H1 (cell line): ENCODE measurements at regions not wholly inside any gene's neighbourhood (a gene's known extent, or its start where the extent isn't known, plus 50 kb on each side); places are given as distances from the start of the nearest gene placed in this dataset.

Experiments
- CTCF ChIA-PET: fragments of 300-600 bp; sonication (Branson Sonifier 250); formaldehyde crosslinking; loops from one replicate; lab custom pipeline; 2021; ENCODE audit not compliant: partially characterized antibody; lab: Charles Lee
- POLR2A ChIA-PET: fragments of 300-600 bp; sonication (Branson Sonifier 250); formaldehyde crosslinking; loops from one replicate; lab custom pipeline; 2021; ENCODE audit warnings: inconsistent platforms; ENCODE audit not compliant: partially characterized antibody; lab: Charles Lee
- DNase-seq, 2 experiments: peaks; one replicate each; pipeline versions ENCODE4 v3.0.0 to v3.0.0-alpha.2; 2010 to 2022; ENCODE audit warnings: low spot score in 2 of 2, low read depth in 1 of 2, mixed read lengths in 1 of 2
- FAIRE-seq: peaks from 2 replicates; lab custom pipeline; 2011; peaks lifted over from hg19 to GRCh38; lab: Jason Lieb, UNC
- H2AFZ ChIP-seq: 2 replicates; pipeline ENCODE4 v1.8.1; 2012; ENCODE audit warnings: low read length, inconsistent platforms
- H2AK5ac ChIP-seq: 2 replicates; pipeline ENCODE4 v1.6.1; 2013; ENCODE audit warnings: low read depth, low read length
- H2BK120ac ChIP-seq: replicated peaks from 2 replicates; pipeline ENCODE3; 2013; ENCODE audit warnings: low read depth, low read length, inconsistent platforms
- H2BK12ac ChIP-seq: 2 replicates; pipeline ENCODE4 v1.6.1; 2013; ENCODE audit warnings: low read depth, low read length
- H2BK15ac ChIP-seq: 2 replicates; pipeline ENCODE4 v1.6.1; 2013; ENCODE audit warnings: low read length
- H2BK20ac ChIP-seq: 2 replicates; pipeline ENCODE4 v1.6.1; 2013; ENCODE audit warnings: low read length
- H2BK5ac ChIP-seq: 2 replicates; pipeline ENCODE4 v1.6.1; 2013; ENCODE audit warnings: low read depth, low read length
- H3K14ac ChIP-seq: 2 replicates; pipeline ENCODE4 v1.6.1; 2013; ENCODE audit warnings: inconsistent platforms; ENCODE audit not compliant: insufficient read length
- H3K18ac ChIP-seq: 2 replicates; pipeline ENCODE4 v1.6.1; 2013; ENCODE audit warnings: low read length; ENCODE audit errors: extremely low read depth
- H3K23ac ChIP-seq: 2 replicates; pipeline ENCODE4 v1.6.1; 2013; ENCODE audit warnings: inconsistent platforms; ENCODE audit not compliant: insufficient read length
- H3K23me2 ChIP-seq: 2 replicates; pipeline ENCODE4 v1.6.1; 2013; ENCODE audit warnings: low read depth, low read length
- H3K27ac ChIP-seq: 2 replicates; pipeline ENCODE4 v1.6.1; 2011; ENCODE audit warnings: low read depth, low read length, inconsistent platforms
- H3K27me3 ChIP-seq, 4 experiments: replicated peaks in 1 of 4; 1 replicate in 1 of 4; 2 replicates in 3 of 4; pipeline versions ENCODE4 v1.6.1 to v1.8.1; 2011 to 2013; ENCODE audit warnings: low read length in 3 of 4, mild to moderate bottlenecking in 3 of 4, inconsistent platforms in 2 of 4, mixed read lengths in 2 of 4, moderate library complexity in 1 of 4; ENCODE audit not compliant: control insufficient read depth in 3 of 4, insufficient read depth in 3 of 4; ENCODE audit errors: extremely low read depth in 1 of 4
- H3K36me3 ChIP-seq, 4 experiments: 2 replicates each; pipeline versions ENCODE4 v1.6.1 to v1.8.1; 2011 to 2013; ENCODE audit warnings: mild to moderate bottlenecking in 4 of 4, low read length in 3 of 4, moderate library complexity in 2 of 4, control low read depth in 1 of 4, inconsistent platforms in 1 of 4; ENCODE audit not compliant: insufficient read depth in 4 of 4, control insufficient read depth in 2 of 4
- H3K4ac ChIP-seq: replicated peaks from 2 replicates; pipeline ENCODE3; 2013; ENCODE audit warnings: low read length, low read depth, mixed read lengths, inconsistent platforms; ENCODE audit not compliant: insufficient read length
- H3K4me1 ChIP-seq, 4 experiments: replicated peaks in 1 of 4; 1 replicate in 1 of 4; 2 replicates in 3 of 4; pipeline versions ENCODE4 v1.6.1 to v1.8.1; 2011 to 2013; ENCODE audit warnings: low read length in 3 of 4, inconsistent platforms in 2 of 4, mixed read lengths in 1 of 4; ENCODE audit not compliant: insufficient read depth in 4 of 4, control insufficient read depth in 3 of 4
- H3K4me2 ChIP-seq, 2 experiments: 2 replicates each; pipeline versions ENCODE4 v1.6.1 to v1.8.1; 2011 to 2013; ENCODE audit warnings: low read depth in 2 of 2, low read length in 2 of 2, control low read depth in 1 of 2, inconsistent platforms in 1 of 2, mild to moderate bottlenecking in 1 of 2; ENCODE audit not compliant: insufficient read depth in 1 of 2
- H3K4me3 ChIP-seq, 4 experiments: fragments of 200-600, 300-600 bp in 1 of 4; sonication (generic), shearing (Covaris generic), sonication (Bioruptor Twin) in 1 of 4; 2 replicates each; pipeline versions ENCODE4 v1.5.1 to v1.8.1; 2011 to 2016; ENCODE audit warnings: low read length in 4 of 4, low read depth in 3 of 4, control low read depth in 2 of 4, inconsistent platforms in 2 of 4, mild to moderate bottlenecking in 2 of 4, mixed read lengths in 1 of 4, moderate library complexity in 1 of 4; ENCODE audit not compliant: insufficient read depth in 2 of 4; ENCODE audit errors: extremely low read depth in 1 of 4
- H3K56ac ChIP-seq: replicated peaks from 2 replicates; pipeline ENCODE3; 2013; ENCODE audit warnings: low read depth, mild to moderate bottlenecking, mixed read lengths, low read length, inconsistent platforms; ENCODE audit not compliant: insufficient read length
- H3K79me1 ChIP-seq: 2 replicates; pipeline ENCODE4 v1.6.1; 2013; ENCODE audit warnings: low read depth, low read length, control low read depth
- H3K79me2 ChIP-seq, 2 experiments: 2 replicates each; pipeline versions ENCODE4 v1.6.1 to v1.8.1; 2012 to 2013; ENCODE audit warnings: low read length in 2 of 2, mild to moderate bottlenecking in 2 of 2, inconsistent platforms in 1 of 2; ENCODE audit not compliant: insufficient read depth in 2 of 2, control insufficient read depth in 1 of 2
- H3K9ac ChIP-seq, 4 experiments: replicated peaks in 1 of 4; 1 replicate in 1 of 4; 2 replicates in 3 of 4; pipeline versions ENCODE4 v1.6.1 to v1.8.1; 2011 to 2013; ENCODE audit warnings: low read depth in 3 of 4, low read length in 3 of 4, control low read depth in 2 of 4, mild to moderate bottlenecking in 2 of 4, moderate library complexity in 2 of 4, inconsistent platforms in 1 of 4; ENCODE audit errors: extremely low read depth in 1 of 4
- H3K9me3 ChIP-seq, 2 experiments: 2 replicates each; pipeline versions ENCODE4 v1.6.1 to v1.8.1; 2012 to 2013; ENCODE audit warnings: mild to moderate bottlenecking in 2 of 2, moderate library complexity in 2 of 2, control low read depth in 1 of 2, inconsistent platforms in 1 of 2, low read depth in 1 of 2, low read length in 1 of 2, mixed read lengths in 1 of 2; ENCODE audit not compliant: insufficient read depth in 2 of 2
- H4K20me1 ChIP-seq, 2 experiments: replicated peaks in 1 of 2; 2 replicates each; pipeline versions ENCODE3 to v1.8.1; 2011 to 2013; ENCODE audit warnings: inconsistent platforms in 2 of 2, low read length in 2 of 2, mild to moderate bottlenecking in 1 of 2; ENCODE audit not compliant: insufficient read depth in 2 of 2, control insufficient read depth in 1 of 2
- H4K5ac ChIP-seq: 2 replicates; pipeline ENCODE4 v1.6.1; 2013; ENCODE audit warnings: low read length, low read depth, mixed read lengths, inconsistent platforms; ENCODE audit not compliant: insufficient read length
- H4K8ac ChIP-seq: 2 replicates; pipeline ENCODE4 v1.8.0; 2013; ENCODE audit warnings: mild to moderate bottlenecking, moderate library complexity, low read length, inconsistent platforms; ENCODE audit not compliant: insufficient read depth; ENCODE audit errors: extremely low read depth
- H4K91ac ChIP-seq: replicated peaks from 2 replicates; pipeline ENCODE3; 2013; ENCODE audit warnings: low read length, mixed read lengths, inconsistent platforms; ENCODE audit not compliant: insufficient read length
- BCL11A ChIP-seq, 2 experiments: IDR thresholded peaks; one replicate each; pipeline ENCODE4 v1.6.1; 2011; ENCODE audit warnings: low read depth in 2 of 2, low read length in 2 of 2, mild to moderate bottlenecking in 2 of 2
- CBX8 ChIP-seq: fragments of 300-800, 300-1000 bp; sonication (generic); IDR thresholded peaks from 2 replicates; pipeline ENCODE4 v1.7.1; 2016; ENCODE audit warnings: low read depth, low read length, borderline replicate concordance
- RXRA ChIP-seq: IDR thresholded peaks from 2 replicates; pipeline ENCODE4 v1.6.1; 2011; ENCODE audit warnings: low read depth, mild to moderate bottlenecking, low read length, moderate library complexity; ENCODE audit not compliant: insufficient read depth
- SIX5 ChIP-seq: IDR thresholded peaks from 2 replicates; pipeline ENCODE4 v1.6.1; 2011; ENCODE audit warnings: mild to moderate bottlenecking, low read depth, low read length
- SRF ChIP-seq: IDR thresholded peaks from 2 replicates; pipeline ENCODE4 v1.6.1; 2011; ENCODE audit warnings: mild to moderate bottlenecking, low read depth, low read length, moderate library complexity
- WGBS, 2 experiments: shearing (Covaris generic) in 1 of 2; methylation state at CpG; one replicate each; pipeline versions ENCODE4 v1.1.6 to v1.1.7; 2013 to 2015; ENCODE audit warnings: low lambda C conversion rate in 2 of 2, mixed read lengths in 2 of 2, inconsistent platforms in 1 of 2, low coverage in 1 of 2, missing lambda C conversion rate in 1 of 2; ENCODE audit not compliant: insufficient replicate concordance in 2 of 2, insufficient coverage in 1 of 2, insufficient read length in 1 of 2; ENCODE audit errors: extremely low coverage in 1 of 2, missing lambda C conversion rate in 1 of 2; 5-methylcytosine and 5-hydroxymethylcytosine counted together

DNA sequence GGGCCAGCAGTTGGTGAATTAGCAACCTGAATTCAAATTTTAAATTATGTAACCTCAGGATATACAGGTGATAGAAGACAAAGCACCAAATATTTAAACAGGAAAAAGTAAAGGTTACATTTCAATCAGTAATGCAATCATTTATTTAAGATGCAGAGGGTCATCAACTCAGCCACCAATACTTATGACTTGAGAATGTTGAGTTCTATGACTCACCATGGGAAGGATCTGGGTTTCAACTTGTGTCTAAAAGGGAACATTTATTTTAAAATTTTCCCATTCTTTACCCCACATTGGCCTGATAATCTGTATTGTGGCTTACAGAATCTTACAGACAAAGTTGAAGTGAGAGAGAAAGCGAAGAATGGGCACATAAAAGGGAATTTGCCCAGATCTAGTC, 418.0 kb downstream of the NDFIP2 start:
- Histone ChIP-seq H3K4me1 (no peaks in the 10 kb centered on the region; a peak in 1 of 7 replicates), H3K27ac (no peak overlapping the region), H2AK5ac (no peak overlapping the region), H4K20me1 (no peaks in the 10 kb centered on the region), H4K91ac (no peak overlapping the region), H3K56ac (no peak overlapping the region), H3K14ac (no peak overlapping the region), H2BK15ac (no peak overlapping the region), H2BK20ac (no peak overlapping the region), H3K36me3 (no peaks in the 10 kb centered on the region), H2AFZ (no peak overlapping the region), H3K4ac (no peak overlapping the region), H3K27me3 (no peaks in the 10 kb centered on the region), H3K79me1 (no peaks in the 10 kb centered on the region), H2BK12ac (no peak overlapping the region), H3K79me2 (no peaks in the 10 kb centered on the region), H3K23me2 (no peaks in the 10 kb centered on the region), H3K9ac (no peak overlapping the region), H2BK120ac (no peak overlapping the region), H2BK5ac (no peak overlapping the region), H3K4me2 (no peak overlapping the region), H4K5ac (no peak overlapping the region), H3K23ac (no peak overlapping the region), H3K18ac (no peak overlapping the region), H3K9me3 (no peaks in the 10 kb centered on the region), H4K8ac (no peak overlapping the region), H3K4me3 (no peak overlapping the region)
- CTCF ChIA-PET, result interaction anchor here (1.4 to 1.5 kb wide), 2 partner anchors 17 to 74 kb away, joined by 3 to 7 read pairs; no protein-coding TSS in a partner anchor
- TF ChIP-seq RXRA (no peak), BCL11A (IDR thresholded peaks at IDR 0.05; ENCODE audit: low read depth in 2 of 2, low read length in 2 of 2) (no peak), SIX5 (no peak), SRF (no peak), CBX8 (no peak)
- FAIRE-seq (no peak), DNase-seq (no peak)
- POLR2A ChIA-PET, result no interaction called here
- 89% methylated on average over 1 of the region's 1 CpG; no CpG with 5 or more reads in 1 of the 2 experiments for WGBS, 2 experiments
